ENCODE measurements at regions not wholly inside any gene's neighbourhood (a gene's known extent, or its start where the extent isn't known, plus 50 kb on each side); places are given as distances from the start of the nearest gene placed in this dataset.

DNA sequence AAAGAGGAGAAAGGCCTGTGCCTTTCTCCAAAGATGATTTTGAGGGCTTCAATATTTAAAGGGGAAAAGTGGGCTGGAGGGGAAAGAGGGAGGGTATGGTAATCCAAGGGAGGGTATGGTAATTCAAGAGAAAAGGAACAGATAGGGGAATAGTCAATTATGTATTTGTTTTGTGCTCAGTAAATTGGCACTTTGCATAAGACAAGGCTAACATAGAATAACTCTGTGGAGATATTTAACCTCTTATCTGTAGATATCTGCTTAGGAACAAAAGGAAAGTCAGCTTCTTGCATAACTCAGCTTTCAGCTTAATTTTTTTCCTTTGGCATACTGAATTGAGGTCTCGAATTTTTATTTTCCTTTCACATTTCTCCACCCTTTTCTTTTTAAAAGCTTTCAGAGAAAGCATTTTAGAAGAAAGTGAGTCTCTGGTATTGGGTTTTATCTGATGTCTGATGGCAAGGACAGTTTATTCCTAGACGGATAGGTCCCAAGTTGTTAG is 119.9 kb upstream of the F3 start:
- no peak overlapping the region for H3K27ac ChIP-seq (ENCODE audit: extremely low read depth, low read depth, low read length)
- TF ChIP-seq ZNF426 (tag by site-specific recombination; IDR thresholded peaks at IDR 0.05): no peak
- TF ChIP-seq BCL11A (tag by site-specific recombination; IDR thresholded peaks at IDR 0.05; ENCODE audit: low read depth): no peak
- TF ChIP-seq MZF1 (tag by site-specific recombination; IDR thresholded peaks at IDR 0.05; ENCODE audit: borderline replicate concordance): no peak
- TF ChIP-seq ZSCAN30 (tag by site-specific recombination; IDR thresholded peaks at IDR 0.05): no peak
- TF ChIP-seq ZNF433 (tag by site-specific recombination; IDR thresholded peaks at IDR 0.05; ENCODE audit: low read depth): no peak
- TF ChIP-seq, protein P1, sequence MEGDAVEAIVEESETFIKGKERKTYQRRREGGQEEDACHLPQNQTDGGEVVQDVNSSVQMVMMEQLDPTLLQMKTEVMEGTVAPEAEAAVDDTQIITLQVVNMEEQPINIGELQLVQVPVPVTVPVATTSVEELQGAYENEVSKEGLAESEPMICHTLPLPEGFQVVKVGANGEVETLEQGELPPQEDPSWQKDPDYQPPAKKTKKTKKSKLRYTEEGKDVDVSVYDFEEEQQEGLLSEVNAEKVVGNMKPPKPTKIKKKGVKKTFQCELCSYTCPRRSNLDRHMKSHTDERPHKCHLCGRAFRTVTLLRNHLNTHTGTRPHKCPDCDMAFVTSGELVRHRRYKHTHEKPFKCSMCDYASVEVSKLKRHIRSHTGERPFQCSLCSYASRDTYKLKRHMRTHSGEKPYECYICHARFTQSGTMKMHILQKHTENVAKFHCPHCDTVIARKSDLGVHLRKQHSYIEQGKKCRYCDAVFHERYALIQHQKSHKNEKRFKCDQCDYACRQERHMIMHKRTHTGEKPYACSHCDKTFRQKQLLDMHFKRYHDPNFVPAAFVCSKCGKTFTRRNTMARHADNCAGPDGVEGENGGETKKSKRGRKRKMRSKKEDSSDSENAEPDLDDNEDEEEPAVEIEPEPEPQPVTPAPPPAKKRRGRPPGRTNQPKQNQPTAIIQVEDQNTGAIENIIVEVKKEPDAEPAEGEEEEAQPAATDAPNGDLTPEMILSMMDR (tag by site-specific recombination; IDR thresholded peaks at IDR 0.05): no peak
- no peak for TF ChIP-seq ZSCAN4 (tag by site-specific recombination; IDR thresholded peaks at IDR 0.05)
- TF ChIP-seq GLI4 (tag by site-specific recombination; IDR thresholded peaks at IDR 0.05): no peak
- TF ChIP-seq ELK4 (IDR thresholded peaks at IDR 0.05; ENCODE audit: borderline replicate concordance, low read depth, low read length): no peak
- TF ChIP-seq, protein P2, sequence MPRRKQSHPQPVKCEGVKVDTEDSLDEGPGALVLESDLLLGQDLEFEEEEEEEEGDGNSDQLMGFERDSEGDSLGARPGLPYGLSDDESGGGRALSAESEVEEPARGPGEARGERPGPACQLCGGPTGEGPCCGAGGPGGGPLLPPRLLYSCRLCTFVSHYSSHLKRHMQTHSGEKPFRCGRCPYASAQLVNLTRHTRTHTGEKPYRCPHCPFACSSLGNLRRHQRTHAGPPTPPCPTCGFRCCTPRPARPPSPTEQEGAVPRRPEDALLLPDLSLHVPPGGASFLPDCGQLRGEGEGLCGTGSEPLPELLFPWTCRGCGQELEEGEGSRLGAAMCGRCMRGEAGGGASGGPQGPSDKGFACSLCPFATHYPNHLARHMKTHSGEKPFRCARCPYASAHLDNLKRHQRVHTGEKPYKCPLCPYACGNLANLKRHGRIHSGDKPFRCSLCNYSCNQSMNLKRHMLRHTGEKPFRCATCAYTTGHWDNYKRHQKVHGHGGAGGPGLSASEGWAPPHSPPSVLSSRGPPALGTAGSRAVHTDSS (tag by site-specific recombination; IDR thresholded peaks at IDR 0.05): no peak
- no peak for TF ChIP-seq ZNF155 (tag by site-specific recombination; IDR thresholded peaks at IDR 0.05)
- TF ChIP-seq SP3 (tag by site-specific recombination; IDR thresholded peaks at IDR 0.05): no peak
- H3K4me1 ChIP-seq (ENCODE audit: control insufficient read depth, insufficient read depth, low read length): peaks cover 13% of the 10 kb centered on the region
- no peaks in the 10 kb centered on the region for H3K36me3 ChIP-seq (ENCODE audit: control insufficient read depth in 2 of 2, insufficient read depth in 1 of 2, low read length in 2 of 2)
- ChIA-PET CTCF (interaction anchor here (0.7 kb wide), 1 partner anchor 236 kb away, joined by 3 read pairs; no protein-coding TSS in a partner anchor), POLR2A (no interaction called here)
- no peaks in the 10 kb centered on the region for H3K9me3 ChIP-seq (ENCODE audit: control insufficient read depth, insufficient read depth, low read depth, low read length)
- H3K4me3 ChIP-seq (ENCODE audit: low read depth, low read length): no peak overlapping the region

- Histone ChIP-seq H3K4me1 (ENCODE audit: control insufficient read depth, insufficient read depth, low read length) (peaks cover 13% of the 10 kb centered on the region), H3K36me3 (ENCODE audit: control insufficient read depth in 2 of 2, insufficient read depth in 1 of 2, low read length in 2 of 2) (no peaks in the 10 kb centered on the region), H3K9me3 (ENCODE audit: control insufficient read depth, insufficient read depth, low read depth, low read length) (no peaks in the 10 kb centered on the region), H3K4me3 (ENCODE audit: low read depth, low read length) (no peak overlapping the region), H3K27ac (ENCODE audit: extremely low read depth, low read depth, low read length) (no peak overlapping the region)
- TF ChIP-seq ZNF169 (tag by site-specific recombination; IDR thresholded peaks at IDR 0.05) (no peak), ZNF2 (tag by site-specific recombination; IDR thresholded peaks at IDR 0.05) (no peak), ZFP69B (tag by site-specific recombination; IDR thresholded peaks at IDR 0.05) (no peak)
- ChIA-PET CTCF (no interaction called here), POLR2A (interaction anchor here (0.5 kb wide), 1 partner anchor 423 kb away, joined by 4 read pairs; the partner anchor contains the start of gene ARHGAP29)
These were observed 119.4 kb upstream of the F3 start for GRCh38 chr1:94660994-94661393.

DNA sequence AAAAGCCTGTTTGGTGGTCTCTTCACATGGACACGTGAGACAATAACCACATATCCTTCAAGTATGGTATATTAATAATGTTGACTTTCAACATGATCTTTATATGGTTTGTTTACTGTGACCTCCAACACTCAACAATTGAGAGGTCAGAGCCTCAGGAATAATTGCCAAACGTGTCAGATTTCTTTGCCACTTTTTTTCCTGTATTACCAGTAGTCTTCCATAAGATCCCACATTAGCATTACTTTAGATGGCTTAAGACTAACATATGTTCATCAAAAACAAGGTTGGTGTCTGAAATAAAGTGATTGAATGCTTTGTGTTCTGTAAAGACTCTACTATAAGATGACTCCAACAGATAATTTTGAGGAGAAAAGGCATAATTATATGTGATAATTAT is 118.7 kb upstream of the F3 start:
- ChIA-PET CTCF (no interaction called here), POLR2A (interaction anchor here (0.5 kb wide), 1 partner anchor 423 kb away, joined by 4 read pairs; the partner anchor contains the start of gene ARHGAP29)
- TF ChIP-seq ZNF221 (tag by site-specific recombination; IDR thresholded peaks at IDR 0.05; ENCODE audit: borderline replicate concordance): no peak
- no peak for TF ChIP-seq ZNF202 (tag by site-specific recombination; IDR thresholded peaks at IDR 0.05; ENCODE audit: borderline replicate concordance)
- no peak for TF ChIP-seq ZNF433 (tag by site-specific recombination; IDR thresholded peaks at IDR 0.05; ENCODE audit: low read depth)
- TF ChIP-seq, protein P3, sequence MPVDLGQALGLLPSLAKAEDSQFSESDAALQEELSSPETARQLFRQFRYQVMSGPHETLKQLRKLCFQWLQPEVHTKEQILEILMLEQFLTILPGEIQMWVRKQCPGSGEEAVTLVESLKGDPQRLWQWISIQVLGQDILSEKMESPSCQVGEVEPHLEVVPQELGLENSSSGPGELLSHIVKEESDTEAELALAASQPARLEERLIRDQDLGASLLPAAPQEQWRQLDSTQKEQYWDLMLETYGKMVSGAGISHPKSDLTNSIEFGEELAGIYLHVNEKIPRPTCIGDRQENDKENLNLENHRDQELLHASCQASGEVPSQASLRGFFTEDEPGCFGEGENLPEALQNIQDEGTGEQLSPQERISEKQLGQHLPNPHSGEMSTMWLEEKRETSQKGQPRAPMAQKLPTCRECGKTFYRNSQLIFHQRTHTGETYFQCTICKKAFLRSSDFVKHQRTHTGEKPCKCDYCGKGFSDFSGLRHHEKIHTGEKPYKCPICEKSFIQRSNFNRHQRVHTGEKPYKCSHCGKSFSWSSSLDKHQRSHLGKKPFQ (tag by site-specific recombination; IDR thresholded peaks at IDR 0.05): no peak
- TF ChIP-seq PATZ1 (tag by site-specific recombination; IDR thresholded peaks at IDR 0.05): no peak
- TF ChIP-seq ZNF621 (tag by site-specific recombination; IDR thresholded peaks at IDR 0.05): no peak
- no peak for TF ChIP-seq BCL11B (tag by site-specific recombination; IDR thresholded peaks at IDR 0.05; ENCODE audit: low read depth)
- no peak for TF ChIP-seq HOXA7 (CRISPR knock-in tag; IDR thresholded peaks at IDR 0.05; ENCODE audit: borderline replicate concordance)
- no peak for TF ChIP-seq ZNF354C (tag by site-specific recombination; IDR thresholded peaks at IDR 0.05; ENCODE audit: borderline replicate concordance, low read depth)

More for the DNA sequence above, 118.7 kb upstream of the F3 start:
- Histone ChIP-seq H3K36me3 (ENCODE audit: control insufficient read depth in 2 of 2, insufficient read depth in 1 of 2, low read length in 2 of 2) (no peaks in the 10 kb centered on the region), H3K4me3 (ENCODE audit: low read depth, low read length) (no peak overlapping the region), H3K4me1 (ENCODE audit: control insufficient read depth, insufficient read depth, low read length) (peaks cover 13% of the 10 kb centered on the region), H3K27ac (ENCODE audit: extremely low read depth, low read depth, low read length) (no peak overlapping the region), H3K9me3 (ENCODE audit: control insufficient read depth, insufficient read depth, low read depth, low read length) (no peaks in the 10 kb centered on the region)
